ENCODE measurements at regions not wholly inside any gene's neighbourhood (a gene's known extent, or its start where the extent isn't known, plus 50 kb on each side); places are given as distances from the start of the nearest gene placed in this dataset.

DNA sequence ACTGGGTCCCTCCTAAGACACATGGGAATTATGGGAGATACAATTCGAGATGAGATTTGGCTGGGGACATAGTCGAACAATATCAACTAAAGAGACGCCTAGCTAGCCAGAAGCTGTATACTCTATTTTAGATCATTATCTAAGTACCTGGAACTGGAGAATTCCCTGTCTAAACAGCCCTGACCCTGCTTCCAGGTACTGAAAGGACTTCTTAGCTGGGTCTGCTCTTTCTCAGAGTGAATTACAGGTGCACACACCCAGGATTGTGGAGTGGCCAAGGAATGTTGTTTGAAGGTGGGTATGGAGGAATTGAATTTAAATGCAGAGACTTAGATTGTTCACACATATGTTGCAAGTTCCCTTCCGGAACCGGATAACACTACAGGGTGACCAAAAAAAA lies 733.0 kb downstream of the RPS29 start:
- DNase-seq (ENCODE audit: low spot score) = no peak

DNA sequence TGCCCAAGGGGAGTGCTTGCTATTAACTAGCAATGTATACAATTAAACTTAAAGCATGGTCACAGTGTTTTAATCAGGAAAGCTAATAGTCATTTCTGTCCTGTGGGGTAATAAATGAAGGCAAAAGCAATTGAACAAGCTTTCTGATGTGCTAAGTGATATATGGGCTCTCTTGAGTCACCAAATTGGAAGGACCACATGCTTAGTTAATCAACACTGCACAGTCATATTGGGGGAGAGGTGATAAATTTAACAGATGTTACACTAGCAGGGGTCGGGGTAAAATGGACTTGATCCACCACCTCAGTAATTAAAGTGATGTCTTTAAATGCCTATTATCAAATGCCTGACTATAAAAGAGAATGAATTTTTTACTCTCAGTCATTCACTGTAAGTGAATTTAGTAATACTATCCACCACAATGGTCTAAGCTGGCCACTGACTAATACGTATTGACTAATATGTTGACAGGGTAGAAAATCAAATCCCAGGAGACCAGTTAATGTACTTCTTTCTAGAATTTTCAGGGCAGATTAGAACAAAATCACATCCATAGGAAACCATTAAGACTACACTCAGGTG lies 736.3 kb downstream of the RPS29 start:
- no peak for DNase-seq (ENCODE audit: low spot score)

DNA sequence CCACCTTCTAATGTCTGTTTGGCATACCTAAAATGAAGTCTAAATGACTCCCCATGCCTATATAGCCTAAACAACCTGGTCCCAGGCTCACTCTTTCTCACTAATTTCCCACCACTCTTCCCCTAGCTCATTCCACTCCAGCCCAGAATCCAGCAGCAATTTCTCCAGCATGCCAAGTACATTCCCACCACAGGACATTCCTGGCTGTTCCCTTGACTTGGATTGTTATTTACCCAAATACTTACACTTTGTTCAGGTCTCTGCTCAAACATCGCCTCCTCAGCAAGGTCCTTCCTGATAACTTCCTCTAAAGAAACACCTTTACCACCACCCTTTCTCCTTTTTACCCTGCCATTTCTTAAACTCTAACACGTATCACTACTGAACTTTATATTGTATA lies 743.4 kb downstream of the RPS29 start:
- DNase-seq (ENCODE audit: low spot score) = no peak

DNA sequence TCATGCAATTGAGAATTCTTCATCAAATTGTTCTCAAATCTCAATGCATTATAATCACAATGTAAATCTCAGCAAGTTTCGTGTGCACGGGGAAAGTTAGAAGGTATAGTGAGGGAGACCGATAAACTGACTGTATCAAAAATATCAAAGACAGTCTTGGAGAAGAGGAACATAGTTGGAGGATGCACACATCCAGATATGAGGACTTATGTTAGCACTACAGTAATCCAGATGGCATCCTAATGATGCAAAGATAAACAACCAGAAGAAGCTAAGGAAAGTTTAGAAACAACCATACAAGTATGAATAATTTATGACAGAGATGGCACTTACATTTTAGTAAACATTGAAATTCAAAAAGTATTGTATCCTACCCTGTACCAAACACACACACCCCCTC lies 760.1 kb downstream of the RPS29 start:
- DNase-seq (ENCODE audit: low spot score) = no peak

DNA sequence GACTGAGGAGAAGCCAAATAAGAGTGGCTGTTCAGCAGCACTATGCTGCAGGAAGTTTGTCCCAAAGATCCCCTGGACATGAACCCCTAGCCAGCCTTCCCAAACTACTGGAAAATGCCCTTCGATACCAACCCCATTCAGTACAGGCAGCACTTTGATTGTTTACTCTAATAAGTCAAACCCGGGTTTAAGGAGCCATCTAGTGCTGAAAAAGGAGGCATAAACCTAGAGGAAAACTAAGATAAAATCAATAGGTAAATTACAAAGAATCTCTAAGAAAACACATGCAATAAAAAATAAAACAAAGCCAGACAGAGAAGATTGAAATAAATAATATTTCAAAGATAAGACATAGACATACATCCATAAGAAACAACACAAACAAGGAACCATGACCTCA lies 771.6 kb downstream of the RPS29 start:
- DNase-seq (ENCODE audit: low spot score) = no peak

DNA sequence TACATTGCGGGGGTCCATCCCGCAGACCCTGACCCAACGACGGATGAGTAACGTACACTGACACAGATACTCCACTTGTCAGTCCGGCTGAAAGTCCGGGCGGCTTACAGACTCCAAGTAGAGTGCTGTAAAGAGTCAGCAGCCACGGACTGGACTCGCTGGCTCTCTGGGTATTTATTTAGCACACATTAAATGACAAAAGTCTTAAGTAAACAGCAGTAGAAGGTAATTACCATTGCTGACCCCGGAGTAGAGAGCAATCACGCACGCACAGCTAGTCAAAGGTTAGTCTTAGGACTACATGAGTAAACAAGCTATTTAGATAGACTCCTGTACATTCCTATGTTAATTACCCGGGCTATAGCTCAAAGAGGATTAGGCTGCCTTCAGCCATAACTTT lies 780.9 kb downstream of the RPS29 start:
- peak; percentile 58 for DNase-seq (ENCODE audit: low spot score)

DNA sequence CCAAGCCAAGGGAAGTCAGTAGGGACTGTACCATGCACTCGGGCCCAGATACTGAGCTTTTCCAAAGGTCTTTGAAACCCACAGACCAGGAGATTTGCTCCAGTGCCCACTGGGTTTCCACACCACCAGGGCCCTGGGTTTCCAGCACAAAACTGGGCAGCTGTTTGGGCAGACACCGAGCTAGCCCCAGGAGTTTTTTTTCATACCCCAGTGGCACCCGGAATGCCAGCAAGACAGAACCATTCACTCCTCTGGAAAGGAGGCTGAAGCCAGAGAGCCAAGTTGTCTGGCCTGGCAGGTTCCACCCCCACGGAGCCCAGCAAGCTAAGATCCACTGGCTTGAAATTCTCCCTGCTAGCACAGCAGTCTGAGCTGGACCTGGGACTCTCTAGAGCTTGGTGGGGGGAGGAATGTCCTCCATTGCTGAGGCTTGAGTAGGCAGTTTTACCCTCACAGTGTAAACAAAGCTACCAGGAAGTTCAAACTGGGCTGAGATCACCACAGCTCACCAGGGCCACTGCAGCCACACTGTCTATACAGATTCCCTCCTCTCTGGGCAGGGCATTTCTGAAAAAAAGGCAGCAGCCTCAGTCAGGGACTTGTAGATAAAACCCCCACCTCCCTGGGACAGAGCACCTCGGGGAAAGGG lies 793.7 kb downstream of the RPS29 start:
- DNase-seq (ENCODE audit: low spot score) = peak; percentile 8

DNA sequence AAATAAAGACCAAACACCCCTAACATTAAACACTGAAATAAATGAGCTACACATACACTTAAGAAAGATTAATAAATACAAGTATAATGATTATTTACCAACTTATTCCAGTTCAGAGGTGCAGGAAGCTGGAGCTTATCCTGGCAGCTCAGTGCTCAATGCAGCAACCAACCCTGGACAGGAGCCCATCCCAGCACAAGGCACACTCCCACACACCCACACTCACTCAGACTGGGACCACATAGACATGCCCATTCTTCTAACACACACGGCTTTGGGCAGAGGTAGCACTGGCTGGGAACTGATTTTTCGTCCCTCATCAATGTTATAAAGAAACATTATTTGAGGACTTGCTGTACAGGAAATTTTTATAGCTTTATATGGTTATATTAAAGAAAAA lies 797.4 kb downstream of the RPS29 start:
- no peak for DNase-seq (ENCODE audit: low spot score)

DNA sequence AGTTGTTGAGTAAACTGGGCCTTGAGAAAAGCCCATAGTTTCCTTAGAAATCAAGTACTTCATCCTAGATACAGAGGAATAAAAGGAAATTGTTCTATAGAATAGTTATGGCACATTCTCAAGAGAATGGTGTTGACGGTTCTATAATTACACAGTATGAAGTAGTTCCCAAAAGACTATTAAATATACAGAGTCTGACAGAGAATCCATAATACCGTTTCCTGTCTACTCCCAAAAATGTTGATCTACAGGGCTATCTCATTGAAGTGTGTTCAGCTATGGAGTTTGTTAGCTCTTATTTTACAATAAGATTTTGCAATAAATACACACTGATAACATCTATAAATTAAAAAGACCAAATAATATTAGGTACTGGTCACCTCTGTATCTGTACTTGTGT lies 799.7 kb downstream of the RPS29 start:
- no peak for DNase-seq (ENCODE audit: low spot score)

DNA sequence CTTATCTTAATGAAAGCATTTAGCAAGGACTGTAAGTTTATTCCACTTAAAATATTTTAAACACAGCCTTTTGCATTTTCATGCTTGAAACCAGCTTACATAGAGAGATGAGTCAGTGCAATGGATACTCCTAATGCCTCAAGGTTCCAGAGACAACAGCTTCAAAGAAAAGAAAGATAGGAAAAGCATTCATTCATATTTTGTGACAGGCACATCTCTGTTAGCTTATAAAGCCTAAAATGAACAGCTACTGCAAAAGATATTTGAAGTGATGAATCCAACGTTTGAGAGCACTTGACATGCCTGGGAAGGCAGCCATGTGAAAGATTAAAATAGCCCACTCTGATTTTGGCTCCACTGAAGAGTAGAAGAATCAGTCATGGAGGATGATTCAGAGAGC lies 814.5 kb downstream of the RPS29 start:
- DNase-seq (ENCODE audit: low spot score) = no peak

DNA sequence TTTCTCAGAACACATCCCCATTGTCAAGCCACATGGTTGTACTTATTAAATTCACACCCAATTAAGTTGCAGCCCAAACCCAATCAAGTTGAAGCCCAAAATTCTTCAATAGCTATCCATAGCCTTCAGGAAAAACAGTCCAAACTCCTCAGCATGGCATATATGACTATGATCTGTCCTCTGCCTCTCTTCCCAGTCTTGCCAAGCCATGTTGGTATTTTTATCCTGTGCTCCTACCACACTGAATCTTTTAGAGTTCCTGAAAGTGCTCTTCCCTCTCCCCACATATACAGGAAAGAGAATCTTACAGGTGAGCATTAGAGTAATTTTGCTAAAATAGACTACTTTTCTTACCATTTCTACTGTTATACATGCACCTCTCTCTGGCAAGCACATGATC lies 834.9 kb downstream of the RPS29 start:
- no peak for DNase-seq (ENCODE audit: low spot score)

DNA sequence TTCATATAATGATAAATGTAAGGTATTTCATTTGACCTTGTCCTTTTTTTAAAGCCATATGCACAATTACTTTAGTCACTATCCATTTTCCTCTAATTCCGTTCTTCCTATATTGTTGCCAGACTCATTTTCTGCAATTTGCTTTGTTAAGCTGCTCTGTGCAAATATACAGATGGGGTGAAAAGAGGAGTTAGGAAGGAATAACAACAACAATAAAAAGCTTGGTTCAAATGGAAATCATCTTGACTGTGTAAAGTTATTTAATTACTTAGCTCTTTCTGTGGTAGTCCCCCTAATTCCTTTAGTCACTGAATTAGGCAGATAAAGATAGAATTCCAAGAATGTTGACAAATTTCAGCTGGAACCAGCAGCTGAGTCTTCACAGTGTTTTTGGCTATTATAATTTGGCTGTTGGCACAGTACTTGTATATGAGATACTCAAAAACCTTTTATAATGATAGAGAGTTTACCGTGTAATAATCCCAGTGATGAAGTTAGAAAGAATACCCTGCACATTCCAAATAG lies 838.0 kb downstream of the RPS29 start:
- DNase-seq (ENCODE audit: low spot score) = no peak

DNA sequence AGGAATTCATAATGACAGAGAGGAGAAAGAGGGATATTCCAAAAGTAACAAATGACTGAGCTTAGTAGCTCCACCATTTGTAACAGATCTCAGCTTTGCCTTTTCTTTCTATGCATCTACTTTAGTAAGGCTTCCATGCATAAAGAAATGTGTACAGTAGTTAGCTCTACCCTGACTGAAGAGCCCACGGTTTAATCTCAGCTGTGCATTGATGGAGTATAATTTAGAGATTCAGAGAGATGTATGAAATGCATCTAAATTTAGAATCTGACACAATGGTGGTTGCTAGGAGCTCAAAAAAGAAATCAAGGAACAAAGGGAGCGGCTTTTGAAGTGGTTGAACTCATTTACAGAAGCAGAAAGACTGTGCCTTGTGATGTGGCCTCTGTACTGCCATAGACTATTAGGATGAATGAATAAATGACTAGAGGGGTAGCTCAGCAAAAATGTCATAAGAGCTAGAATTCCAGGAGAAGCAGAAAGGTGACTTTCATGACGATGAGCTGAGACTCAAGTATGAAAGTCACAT lies 838.6 kb downstream of the RPS29 start:
- no peak for DNase-seq (ENCODE audit: low spot score)

DNA sequence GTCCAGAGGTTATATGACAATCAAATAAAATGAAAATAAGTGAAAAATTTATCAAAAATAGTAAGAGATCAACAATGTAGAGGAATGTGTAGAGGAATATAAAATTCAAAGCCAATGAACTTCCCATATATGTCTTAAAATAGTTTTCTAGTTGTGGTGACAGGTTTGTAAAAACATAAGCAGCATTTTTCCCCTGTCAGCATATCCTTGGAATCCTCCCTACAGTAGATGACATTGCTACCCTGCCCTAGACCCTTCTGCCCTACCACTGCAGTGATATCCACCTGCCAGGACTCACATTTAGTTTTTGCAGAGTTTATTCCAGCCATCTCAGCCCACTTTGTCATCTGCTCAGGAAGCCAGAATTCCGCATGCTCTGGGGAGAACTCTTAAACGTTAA lies 842.0 kb downstream of the RPS29 start:
- DNase-seq (ENCODE audit: low spot score) = no peak

DNA sequence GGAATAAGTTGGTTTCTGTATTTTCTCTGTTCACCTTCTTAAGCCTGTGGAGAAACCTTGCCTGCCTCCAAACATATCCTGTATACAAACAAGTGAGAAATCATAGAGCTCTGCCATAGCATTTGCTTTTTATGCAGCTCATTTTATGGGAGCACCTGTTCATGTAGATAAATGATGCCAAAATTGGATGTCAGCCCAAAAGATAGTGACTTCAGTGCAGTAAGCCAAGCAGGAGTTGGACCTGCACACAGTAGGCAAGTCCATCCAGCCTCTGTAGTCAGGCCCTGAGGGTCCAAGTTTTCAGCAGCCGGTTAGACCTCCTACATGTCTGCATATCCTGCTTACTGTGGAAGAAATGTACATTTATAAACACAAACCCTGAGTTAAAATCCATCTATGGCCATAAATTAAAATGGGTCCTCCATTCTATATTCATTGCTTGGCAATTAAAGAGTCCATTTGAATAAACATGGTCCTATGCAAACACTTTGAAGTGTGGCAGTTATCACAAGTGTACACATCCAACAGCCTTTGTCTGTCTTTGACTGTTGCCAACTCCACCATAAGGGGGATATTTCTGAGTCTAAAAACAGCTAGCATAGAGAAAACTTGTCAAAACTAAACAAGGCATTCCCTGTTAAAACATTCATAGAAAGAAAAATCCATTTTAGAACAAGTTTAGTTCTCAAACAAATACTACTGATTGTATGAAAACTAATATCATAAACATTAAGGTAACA lies 847.8 kb downstream of the RPS29 start:
- DNase-seq (ENCODE audit: low spot score) = no peak

DNA sequence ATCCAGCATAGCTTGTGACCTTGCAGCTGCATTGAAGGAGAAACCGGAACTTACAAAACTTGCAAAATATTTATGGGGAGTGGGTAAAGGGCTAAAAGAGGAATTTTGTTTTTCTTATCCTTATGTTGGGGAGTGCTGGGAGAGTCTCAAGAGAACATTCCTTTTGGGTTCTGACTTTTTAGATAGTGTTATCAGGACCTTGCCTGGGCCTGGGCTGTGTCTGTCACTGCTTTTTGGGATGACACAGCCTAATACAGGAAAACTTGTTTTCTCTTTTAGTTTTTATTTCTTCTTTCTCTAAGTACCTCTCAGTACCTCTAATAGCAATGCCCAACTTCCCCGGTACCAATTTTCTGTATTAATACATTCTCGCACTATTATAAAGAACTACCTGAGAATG lies 850.6 kb downstream of the RPS29 start:
- no peak for DNase-seq (ENCODE audit: low spot score)

DNA sequence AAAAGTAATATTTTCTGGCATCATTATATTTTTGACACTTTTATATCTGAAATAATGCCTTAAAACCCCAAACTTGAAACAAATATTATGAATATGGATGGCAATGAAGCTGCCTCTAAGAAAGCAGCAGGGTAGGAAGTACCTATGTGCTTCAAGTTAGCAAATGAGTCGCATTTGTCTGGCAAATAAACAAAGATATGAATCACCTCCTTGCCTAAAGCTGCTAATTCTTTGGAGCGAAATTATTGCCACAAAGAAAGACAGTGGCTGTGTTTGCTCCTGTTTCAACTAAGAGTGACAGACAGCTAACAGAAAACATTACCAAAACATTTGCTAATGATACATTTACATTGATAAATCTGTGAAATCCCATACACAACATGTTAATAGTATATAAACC lies 854.9 kb downstream of the RPS29 start:
- DNase-seq (ENCODE audit: low spot score) = no peak

DNA sequence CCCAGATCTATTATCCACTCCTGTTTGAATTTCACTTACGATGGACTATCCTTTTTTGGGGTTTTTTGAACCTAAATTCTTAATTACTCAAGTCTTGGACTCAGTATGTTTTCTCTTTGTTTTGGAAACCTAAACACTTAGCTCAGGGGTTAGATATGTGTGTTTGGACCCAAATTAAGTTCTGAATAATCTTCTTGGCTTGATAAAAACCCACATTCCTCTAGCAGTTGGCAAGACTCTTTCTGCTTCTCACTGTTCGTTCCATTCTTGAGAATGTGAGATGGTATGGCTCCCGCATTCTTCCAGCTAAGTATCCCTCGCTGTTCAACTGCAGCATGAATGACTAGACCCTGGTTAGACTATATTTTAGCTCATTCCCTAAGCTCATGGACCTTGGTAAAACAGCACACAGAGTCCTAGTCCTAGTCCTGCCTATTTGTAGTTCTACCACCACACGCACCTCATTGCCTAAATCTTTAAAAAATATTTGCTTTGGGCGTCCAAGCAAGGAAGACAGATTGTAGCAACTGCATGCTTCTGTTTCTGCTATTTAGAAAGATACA lies 860.0 kb downstream of the RPS29 start:
- DNase-seq (ENCODE audit: low spot score) = no peak

DNA sequence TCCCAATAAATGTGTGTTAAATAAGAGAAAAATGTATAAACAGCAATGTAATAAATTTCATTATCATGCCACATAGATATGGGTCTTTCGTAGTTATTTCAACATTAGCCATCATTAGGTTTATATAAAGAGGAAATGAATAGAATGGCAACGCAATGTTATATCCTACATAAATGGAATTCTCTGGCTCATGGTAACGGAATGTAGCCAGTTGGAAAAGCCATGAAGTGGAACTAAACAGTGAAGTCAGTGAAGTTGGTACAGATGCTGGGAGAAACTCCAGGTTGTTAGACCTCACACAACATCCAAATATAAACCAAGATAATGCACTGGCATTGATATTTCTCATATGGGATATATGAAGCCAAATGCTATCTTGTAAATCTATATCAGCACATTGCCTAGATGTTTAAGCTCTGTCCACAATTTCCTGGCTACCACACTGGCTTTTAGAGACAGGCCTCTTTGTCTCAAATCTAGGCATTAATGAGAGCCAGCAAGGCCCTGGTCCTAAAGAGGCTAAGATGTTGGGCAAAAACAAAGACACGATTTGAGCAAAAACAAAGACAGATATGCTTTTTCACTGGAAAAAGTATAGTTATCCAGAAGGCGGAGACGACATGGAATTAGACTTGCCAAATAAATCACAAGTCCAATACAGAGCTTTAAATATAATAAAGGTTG lies 861.0 kb downstream of the RPS29 start:
- no peak for DNase-seq (ENCODE audit: low spot score)

DNA sequence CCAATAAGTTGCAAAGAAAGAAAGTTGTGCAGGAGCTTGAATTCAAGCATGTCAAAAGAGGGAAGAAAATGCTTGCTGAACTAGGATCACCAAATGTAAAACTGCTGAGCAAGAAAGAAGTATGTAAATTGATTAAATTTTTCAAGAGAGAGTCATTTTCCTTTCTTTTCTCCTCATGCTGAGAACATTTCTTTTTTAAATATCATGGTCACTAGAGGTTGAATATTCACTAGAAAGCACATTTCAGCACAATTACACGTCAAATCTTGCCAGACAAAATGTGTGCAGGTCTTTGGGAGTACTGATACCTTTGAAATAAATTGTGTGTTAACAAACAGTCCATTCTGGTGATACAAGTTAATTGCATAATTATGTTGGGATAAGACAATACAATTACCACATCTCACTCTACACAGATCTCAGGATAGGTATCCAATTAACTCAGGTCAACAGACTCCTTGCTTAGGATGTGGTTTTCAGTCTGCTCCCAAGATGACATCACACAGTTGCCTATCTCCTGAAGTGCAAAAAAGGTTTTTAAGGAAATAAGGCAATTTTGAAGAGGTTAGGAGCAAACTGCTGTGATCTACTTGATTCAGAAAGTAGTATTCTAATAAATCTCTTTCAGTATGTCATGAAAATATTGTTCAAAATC lies 862.2 kb downstream of the RPS29 start:
- no peak for DNase-seq (ENCODE audit: low spot score)

DNA sequence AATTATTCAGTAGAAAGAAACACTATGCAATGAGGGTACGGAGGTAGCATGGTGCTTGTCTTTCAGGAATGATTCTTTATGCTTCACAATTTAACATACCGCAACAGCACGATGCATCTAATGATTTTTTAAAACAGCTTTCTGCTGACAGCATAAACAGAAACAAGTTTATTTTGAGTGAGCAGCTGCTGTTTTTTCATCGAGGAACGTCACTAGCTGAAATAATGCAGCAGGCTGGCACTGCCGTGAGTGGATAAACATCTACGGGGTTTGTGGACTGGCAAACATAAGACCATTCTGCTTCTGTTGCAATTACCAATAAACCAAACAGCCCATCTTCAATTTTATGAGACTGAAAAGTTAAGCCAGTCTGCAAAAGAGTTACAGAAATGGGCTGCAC lies 871.8 kb downstream of the RPS29 start:
- DNase-seq (ENCODE audit: low spot score) = no peak

DNA sequence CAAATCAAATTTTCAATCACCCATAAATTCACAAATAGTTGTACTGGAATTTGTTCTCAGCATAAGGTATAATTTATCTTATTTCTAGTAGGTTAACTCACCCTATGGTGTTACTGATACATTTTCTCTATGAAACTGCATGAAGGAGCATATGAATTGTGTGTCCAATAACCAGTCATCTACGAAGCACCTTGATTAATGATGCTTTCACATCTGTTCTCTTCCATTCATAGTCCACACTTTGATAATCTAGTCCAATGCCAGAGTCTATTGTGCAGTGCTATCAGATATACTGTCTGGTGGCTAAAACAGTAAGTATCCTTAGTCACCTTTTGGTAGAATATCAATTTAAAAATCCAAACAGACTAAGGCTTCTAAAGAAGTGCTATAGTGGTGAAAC lies 876.0 kb downstream of the RPS29 start:
- no peak for DNase-seq (ENCODE audit: low spot score)
